HG02610 (cell line): ENCODE measurements at regions not wholly inside any gene's neighbourhood (a gene's known extent, or its start where the extent isn't known, plus 50 kb on each side); places are given as distances from the start of the nearest gene placed in this dataset.
"Not testable (repeated sequence)": the region's sequence is repeated elsewhere in the genome, so short reads cannot be mapped to it uniquely, and the experiment has no call there.

Experiments
- ATAC-seq: cut with Tn5 transposase; IDR thresholded peaks from one replicate; pipeline ENCODE4 v1.9.1; 2021; ENCODE audit warnings: mild to moderate bottlenecking, moderate library complexity; ENCODE audit not compliant: unreplicated experiment

- ATAC-seq, result no peak
Observed at GRCh38 chr4:128758314-128758922, 51.1 kb upstream of the JADE1 start.

GRCh38 chr4:128757712-128758111, 51.8 kb upstream of the JADE1 start:
- ATAC-seq, result no peak

GRCh38 chr4:128751354-128751753, 58.1 kb upstream of the JADE1 start:
- ATAC-seq, result no peak

- not testable (repeated sequence) for ATAC-seq
Observed at GRCh38 chr4:128741748-128742147, 67.8 kb upstream of the JADE1 start.

- no peak for ATAC-seq
Observed at GRCh38 chr4:128737098-128737513, 72.4 kb upstream of the JADE1 start.

GRCh38 chr4:128735714-128736113, 73.8 kb upstream of the JADE1 start:
- no peak for ATAC-seq

- ATAC-seq, result no peak
Observed at GRCh38 chr4:128728190-128728589, 81.3 kb upstream of the JADE1 start.

GRCh38 chr4:128727658-128728057, 81.8 kb upstream of the JADE1 start:
- no peak for ATAC-seq

- no peak for ATAC-seq
Observed at GRCh38 chr4:128725405-128726055, 84.0 kb upstream of the JADE1 start.

- ATAC-seq, result no peak
Observed at GRCh38 chr4:128722911-128723310, 86.6 kb upstream of the JADE1 start.

GRCh38 chr4:128721896-128722295, 87.6 kb upstream of the JADE1 start:
- no peak for ATAC-seq

GRCh38 chr4:128720270-128720669, 89.2 kb upstream of the JADE1 start:
- no peak for ATAC-seq

GRCh38 chr4:128718768-128719167, 90.7 kb upstream of the JADE1 start:
- ATAC-seq, result no peak

- ATAC-seq, result no peak
Observed at GRCh38 chr4:128716338-128716737, 93.2 kb upstream of the JADE1 start.

- no peak for ATAC-seq
Observed at GRCh38 chr4:128715616-128716015, 93.9 kb upstream of the JADE1 start.

- ATAC-seq, result no peak
Observed at GRCh38 chr4:128711361-128711760, 98.1 kb upstream of the JADE1 start.

- ATAC-seq, result no peak
Observed at GRCh38 chr4:128709268-128709667, 100.2 kb upstream of the JADE1 start.

- ATAC-seq, result no peak
Observed at GRCh38 chr4:128707864-128708263, 101.6 kb upstream of the JADE1 start.

GRCh38 chr4:128703948-128704347, 105.6 kb upstream of the JADE1 start:
- ATAC-seq, result no peak

GRCh38 chr4:128700659-128701350, 108.7 kb upstream of the JADE1 start:
- no peak for ATAC-seq

- no peak for ATAC-seq
Observed at GRCh38 chr4:128698386-128698785, 111.1 kb upstream of the JADE1 start.

GRCh38 chr4:128697323-128697722, 112.2 kb upstream of the JADE1 start:
- no peak for ATAC-seq
